Upper lobe of right lung (tissue), 1 donor: ENCODE measurements at regions not wholly inside any gene's neighbourhood (a gene's known extent, or its start where the extent isn't known, plus 50 kb on each side); places are given as distances from the start of the nearest gene placed in this dataset.

ENCODE experiments used
- ATAC-seq: fragments of 200-7000 bp; cut with Tn5 transposase; one replicate; pipeline ENCODE4 v1.9.1; 2020; ENCODE audit warnings: mild to moderate bottlenecking, moderate library complexity
- DNase-seq: peaks from one replicate; pipeline ENCODE4 v3.0.0-alpha.2; 2020
- H3K27ac ChIP-seq: fragments of 200-600 bp; one replicate; pipeline ENCODE4 v1.8.0; 2022
- H3K27me3 ChIP-seq: fragments of 200-600 bp; one replicate; pipeline ENCODE4 v1.8.0; 2022; ENCODE audit warnings: mild to moderate bottlenecking
- H3K36me3 ChIP-seq: fragments of 200-600 bp; one replicate; pipeline ENCODE4 v1.8.0; 2022
- H3K4me1 ChIP-seq: fragments of 200-600 bp; one replicate; pipeline ENCODE4 v1.8.0; 2022
- H3K4me3 ChIP-seq: fragments of 200-600 bp; one replicate; pipeline ENCODE4 v1.8.0; 2022; ENCODE audit warnings: mild to moderate bottlenecking
- H3K9me3 ChIP-seq: fragments of 200-600 bp; one replicate; pipeline ENCODE4 v1.8.0; 2022
- CTCF ChIP-seq: fragments of 200-600 bp; IDR thresholded peaks from one replicate; pipeline ENCODE4 v1.8.0; 2022; ENCODE audit warnings: antibody characterized with exemption
- intact Hi-C: fragments of 100-400 bp; cut with DNase I; formaldehyde crosslinking; loops from one replicate; pipeline ENCODE4 v1.11.0; 2022
- donor health status: DM: no; HTN: yes; CAD: no; lungs with severe emphysema.

DNA sequence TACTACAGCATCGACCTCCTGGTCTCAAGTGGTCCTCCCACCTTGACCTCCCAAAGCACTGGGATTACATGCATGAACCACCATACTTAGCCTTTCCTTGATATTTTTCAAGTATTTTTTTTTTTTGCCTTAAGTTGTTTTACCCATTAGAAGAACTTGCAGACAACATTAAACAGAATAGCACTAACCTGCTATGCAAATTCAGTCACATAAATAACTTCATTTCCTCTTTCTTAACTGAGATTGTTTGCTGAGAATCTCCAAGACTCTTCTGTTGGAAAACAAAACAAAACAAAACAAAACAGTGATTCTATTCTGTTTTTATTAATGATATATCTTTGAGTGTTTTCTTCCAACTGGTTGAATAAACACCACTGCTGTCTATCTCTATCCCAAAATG lies 115.9 kb upstream of the IFNG-AS1 start:
- H3K36me3 ChIP-seq = no peaks in the 10 kb centered on the region
- TF ChIP-seq CTCF = no peak
- H3K9me3 ChIP-seq = no peaks in the 10 kb centered on the region
- intact Hi-C loops = no loop called here
- H3K4me3 ChIP-seq = no peak overlapping the region
- H3K4me1 ChIP-seq = no peaks in the 10 kb centered on the region
- DNase-seq (no peak), ATAC-seq (no peak)
- H3K27ac ChIP-seq = no peak overlapping the region
- no peaks in the 10 kb centered on the region for H3K27me3 ChIP-seq

DNA sequence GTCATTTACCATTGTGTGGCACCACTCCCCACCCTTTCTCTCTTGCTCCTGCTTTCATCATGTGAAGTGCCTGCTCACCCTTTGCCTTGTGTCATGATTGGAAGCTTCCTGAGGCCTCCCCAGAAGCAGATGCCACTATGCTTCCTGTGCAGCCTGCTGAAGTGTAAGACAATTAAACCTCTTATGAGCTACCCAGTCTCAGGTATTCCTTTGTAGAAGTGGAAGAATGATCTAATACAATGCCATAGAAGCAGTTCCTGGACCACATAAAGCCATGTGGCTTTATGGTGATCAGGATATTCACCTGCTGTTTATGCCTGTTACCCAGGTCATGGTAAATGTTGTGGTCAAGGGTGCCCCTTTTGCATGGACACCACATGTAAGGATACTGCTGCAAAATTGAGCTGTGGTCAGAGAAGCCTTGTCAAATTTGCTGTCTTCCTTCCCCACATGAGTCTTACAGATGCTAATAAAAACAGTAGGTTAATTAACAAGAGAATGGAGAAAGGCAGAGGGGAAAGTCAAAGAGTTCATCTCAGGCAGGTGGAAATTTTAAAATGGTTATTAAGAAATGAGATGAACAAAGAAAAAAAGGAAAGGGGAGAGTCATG lies 112.8 kb upstream of the IFNG-AS1 start:
- Histone ChIP-seq H3K27me3 (no peaks in the 10 kb centered on the region), H3K4me3 (no peak overlapping the region), H3K36me3 (no peaks in the 10 kb centered on the region), H3K27ac (no peak overlapping the region), H3K4me1 (no peaks in the 10 kb centered on the region), H3K9me3 (no peaks in the 10 kb centered on the region)
- intact Hi-C loops = no loop called here
- TF ChIP-seq CTCF = no peak
- ATAC-seq = no peak
- no peak for DNase-seq

DNA sequence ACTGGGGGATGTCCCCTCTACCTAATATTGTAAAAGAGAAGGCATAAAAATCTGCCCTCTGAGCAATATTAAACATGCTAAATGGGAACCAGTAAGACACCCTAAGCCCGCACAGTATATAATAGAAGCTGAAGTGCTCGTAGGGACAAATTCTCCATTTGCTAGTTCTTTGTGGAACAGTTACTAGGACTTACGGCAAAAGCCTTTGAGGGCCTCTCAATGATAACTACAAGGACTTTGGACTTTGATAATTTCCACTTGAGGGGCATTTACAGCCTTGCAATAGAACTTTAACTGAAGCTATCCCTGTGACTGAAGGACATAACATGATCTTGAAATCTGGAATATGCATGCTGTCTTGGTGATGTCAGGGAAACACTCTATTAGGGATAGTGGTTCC lies 111.5 kb upstream of the IFNG-AS1 start:
- Histone ChIP-seq H3K4me1 (no peaks in the 10 kb centered on the region), H3K4me3 (no peak overlapping the region), H3K27ac (no peak overlapping the region), H3K27me3 (no peaks in the 10 kb centered on the region), H3K36me3 (no peaks in the 10 kb centered on the region), H3K9me3 (no peaks in the 10 kb centered on the region)
- no peak for TF ChIP-seq CTCF
- intact Hi-C loops = no loop called here
- ATAC-seq (peak; percentile 30), DNase-seq (no peak)

DNA sequence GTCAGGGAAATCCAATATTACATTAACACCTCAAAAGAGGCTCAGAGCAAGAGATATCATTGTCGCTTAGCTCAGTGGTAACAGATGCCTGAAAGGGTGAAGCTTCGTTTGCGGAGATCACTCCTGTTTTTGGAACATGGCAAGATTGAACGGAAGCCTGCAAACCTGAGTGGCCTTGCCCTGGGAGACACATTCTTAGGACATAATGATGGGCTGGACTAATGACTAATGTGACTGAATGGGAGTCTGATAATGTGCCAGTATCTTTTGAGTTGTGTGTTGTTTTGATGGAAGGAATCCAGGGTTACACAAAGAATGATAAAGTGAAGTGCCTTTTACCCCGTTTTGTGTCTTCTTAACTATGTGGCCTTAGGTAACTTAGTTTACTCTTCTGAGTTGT lies 109.3 kb upstream of the IFNG-AS1 start:
- intact Hi-C loops = no loop called here
- no peak overlapping the region for H3K4me3 ChIP-seq
- no peaks in the 10 kb centered on the region for H3K4me1 ChIP-seq
- DNase-seq (no peak), ATAC-seq (no peak)
- H3K9me3 ChIP-seq = no peaks in the 10 kb centered on the region
- no peak for TF ChIP-seq CTCF
- H3K27me3 ChIP-seq = peaks cover 3% of the 10 kb centered on the region
- no peak overlapping the region for H3K27ac ChIP-seq
- H3K36me3 ChIP-seq = no peaks in the 10 kb centered on the region

DNA sequence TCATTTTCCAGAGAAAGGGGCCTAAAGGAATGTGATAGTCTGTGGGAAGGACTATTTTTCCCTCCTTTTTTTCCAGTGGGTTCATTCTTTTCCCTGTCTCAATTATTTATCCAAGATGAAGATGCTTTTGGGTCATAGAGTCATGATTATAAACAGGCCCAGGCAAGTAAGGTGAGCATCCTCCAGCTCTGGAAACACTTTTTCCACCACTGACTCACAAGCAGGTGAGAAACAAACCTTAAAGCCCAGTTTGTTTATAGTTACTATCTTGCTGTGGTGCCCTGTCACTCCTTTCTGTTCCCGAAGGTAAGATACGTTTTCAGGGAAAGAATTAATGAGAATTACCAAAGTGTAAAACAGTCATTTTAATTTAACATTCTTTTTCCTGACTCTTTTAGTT lies 107.7 kb upstream of the IFNG-AS1 start:
- no peak for TF ChIP-seq CTCF
- H3K36me3 ChIP-seq = no peaks in the 10 kb centered on the region
- DNase-seq (no peak), ATAC-seq (no peak)
- no peak overlapping the region for H3K4me3 ChIP-seq
- intact Hi-C loops = no loop called here
- peaks cover 3% of the 10 kb centered on the region for H3K27me3 ChIP-seq
- H3K9me3 ChIP-seq = no peaks in the 10 kb centered on the region
- no peak overlapping the region for H3K27ac ChIP-seq
- H3K4me1 ChIP-seq = no peaks in the 10 kb centered on the region

- DNase-seq (no peak), ATAC-seq (no peak)
- H3K4me3 ChIP-seq = no peak overlapping the region
- intact Hi-C loops = no loop called here
- no peaks in the 10 kb centered on the region for H3K4me1 ChIP-seq
- no peak overlapping the region for H3K27ac ChIP-seq
- peaks cover 3% of the 10 kb centered on the region for H3K27me3 ChIP-seq
- H3K36me3 ChIP-seq = no peaks in the 10 kb centered on the region
- TF ChIP-seq CTCF = no peak
- H3K9me3 ChIP-seq = no peaks in the 10 kb centered on the region
Measured at GRCh38 chr12:67884596-67884995, 104.7 kb upstream of the IFNG-AS1 start.
